ENCODE measurements at regions not wholly inside any gene's neighbourhood (a gene's known extent, or its start where the extent isn't known, plus 50 kb on each side); places are given as distances from the start of the nearest gene placed in this dataset.

GRCh38 chr18:66316701-66317100 is 287.2 kb downstream of the CDH19 start:
- TF ChIP-seq EP300 (IDR thresholded peaks at IDR 0.05) (no peak), CTCF (IDR thresholded peaks at IDR 0.05) (no peak)
